ENCODE measurements at regions not wholly inside any gene's neighbourhood (a gene's known extent, or its start where the extent isn't known, plus 50 kb on each side); places are given as distances from the start of the nearest gene placed in this dataset.
"Not testable (repeated sequence)": the region's sequence is repeated elsewhere in the genome, so short reads cannot be mapped to it uniquely, and the experiment has no call there.

DNA sequence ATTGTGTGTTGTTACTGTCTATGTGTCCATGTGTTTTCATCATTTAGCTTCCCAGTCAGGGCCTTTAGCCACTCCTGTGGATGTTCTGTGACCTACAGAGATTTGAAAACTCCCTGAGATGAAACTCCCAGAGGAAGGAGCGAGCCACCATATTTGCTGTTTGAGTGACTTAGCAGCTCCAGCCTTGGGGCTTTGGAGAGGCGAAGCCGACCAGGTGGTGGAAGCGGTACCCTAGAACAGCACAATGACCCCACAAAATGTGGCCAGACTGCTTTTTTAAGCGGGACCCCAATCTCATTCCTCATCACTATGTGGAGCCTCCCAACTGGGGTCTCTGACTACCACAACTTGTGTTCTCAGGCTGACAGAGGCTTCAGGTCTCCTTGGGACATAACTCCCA, 323.9 kb upstream of the KCND2 start (continued):
- TF ChIP-seq STAT1 (IDR thresholded peaks at IDR 0.05; ENCODE audit: unreplicated experiment), result no peak

DNA sequence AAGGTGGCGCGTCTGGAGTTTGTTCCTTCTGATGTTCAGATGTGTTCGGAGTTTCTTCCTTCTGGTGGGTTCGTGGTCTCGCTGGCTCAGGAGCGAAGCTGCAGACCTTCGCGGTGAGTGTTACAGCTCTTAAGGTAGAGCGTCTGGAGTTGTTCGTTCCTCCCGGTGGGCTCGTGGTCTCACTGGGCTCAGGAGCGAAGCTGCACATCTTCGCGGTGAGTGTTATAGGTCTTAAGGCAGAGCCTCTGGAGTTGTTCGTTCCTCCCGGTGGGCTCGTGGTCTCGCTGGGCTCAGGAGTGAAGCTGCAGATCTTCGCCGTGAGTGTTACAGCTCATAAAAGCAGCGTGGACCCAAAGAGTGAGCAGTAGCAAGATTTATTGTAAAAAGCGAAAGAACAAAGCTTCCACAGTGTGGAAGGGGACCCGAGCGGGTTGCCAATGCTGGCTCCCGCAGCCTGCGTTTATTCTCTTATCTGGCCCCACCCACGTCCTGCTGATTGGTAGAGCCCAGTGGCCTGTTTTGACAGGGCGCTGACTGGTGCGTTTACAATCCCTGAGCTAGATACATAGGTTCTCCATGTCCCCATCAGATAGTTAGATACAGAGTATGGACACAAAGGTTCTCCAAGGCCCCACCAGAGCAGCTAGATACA, 322.5 kb upstream of the KCND2 start:
- not testable (repeated sequence) for H3K36me3 Mint-ChIP-seq (ENCODE audit: low read depth); H3K4me1 ChIP-seq (ENCODE audit: insufficient read depth); H3K4me3 ChIP-seq; DNase-seq (ENCODE audit: low spot score); H3K36me3 ChIP-seq (ENCODE audit: insufficient read depth); H3K27me3 Mint-ChIP-seq (ENCODE audit: insufficient read depth, low read depth, poor library complexity); H3K9me3 Mint-ChIP-seq; H3F3A ChIP-seq (replicated peaks; ENCODE audit: low read depth); ATAC-seq; H3K27me3 ChIP-seq (ENCODE audit: insufficient read depth); H3K79me2 ChIP-seq (replicated peaks; ENCODE audit: insufficient read depth); H3K4me1 Mint-ChIP-seq; H3K4me2 ChIP-seq; H3K9me2 ChIP-seq (ENCODE audit: insufficient read depth); H3K4me3 Mint-ChIP-seq; H4K20me1 ChIP-seq (replicated peaks; ENCODE audit: insufficient read depth); H3K27ac ChIP-seq (ENCODE audit: low read depth)
- 0 out of 2 replicates have a peak overlapping the region, but pooled peaks have one; percentile 40 for H2AFZ ChIP-seq
- H3K27ac Mint-ChIP-seq, result peak overlapping the region; percentile 51; the same call in 1 of the 2 replicates

DNA sequence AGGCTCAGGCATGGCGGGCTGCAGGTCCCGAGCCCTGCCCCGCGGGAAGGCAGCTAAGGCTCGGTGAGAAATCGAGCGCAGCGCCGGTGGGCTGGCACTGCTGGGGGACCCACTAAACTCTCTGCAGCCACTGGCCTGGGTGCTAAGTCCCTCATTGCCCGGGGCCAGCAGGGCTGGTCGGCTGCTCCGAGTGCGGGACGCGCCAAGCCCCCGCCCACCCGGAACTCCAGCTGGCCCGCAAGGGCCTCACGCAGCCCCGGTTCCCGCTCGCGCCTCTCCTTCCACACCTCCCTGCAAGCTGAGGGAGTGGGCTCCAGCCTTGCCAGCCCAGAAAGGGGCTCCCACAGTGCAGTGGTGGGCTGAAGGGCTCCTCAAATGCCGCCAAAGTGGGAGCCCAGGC, 321.4 kb upstream of the KCND2 start:
- H3K27ac Mint-ChIP-seq; H3K4me1 Mint-ChIP-seq; H3K36me3 Mint-ChIP-seq (ENCODE audit: low read depth); H3K36me3 ChIP-seq (ENCODE audit: insufficient read depth); H3K27ac ChIP-seq (ENCODE audit: low read depth); H3K9me2 ChIP-seq (ENCODE audit: insufficient read depth); H3K79me2 ChIP-seq (replicated peaks; ENCODE audit: insufficient read depth); H3K4me1 ChIP-seq (ENCODE audit: insufficient read depth); H4K20me1 ChIP-seq (replicated peaks; ENCODE audit: insufficient read depth); H3K27me3 Mint-ChIP-seq (ENCODE audit: insufficient read depth, low read depth, poor library complexity); DNase-seq (ENCODE audit: low spot score); H3K9me3 Mint-ChIP-seq; H3F3A ChIP-seq (replicated peaks; ENCODE audit: low read depth); H3K4me3 Mint-ChIP-seq; H3K27me3 ChIP-seq (ENCODE audit: insufficient read depth); H3K4me3 ChIP-seq; H2AFZ ChIP-seq; H3K4me2 ChIP-seq; ATAC-seq: not testable (repeated sequence)

DNA sequence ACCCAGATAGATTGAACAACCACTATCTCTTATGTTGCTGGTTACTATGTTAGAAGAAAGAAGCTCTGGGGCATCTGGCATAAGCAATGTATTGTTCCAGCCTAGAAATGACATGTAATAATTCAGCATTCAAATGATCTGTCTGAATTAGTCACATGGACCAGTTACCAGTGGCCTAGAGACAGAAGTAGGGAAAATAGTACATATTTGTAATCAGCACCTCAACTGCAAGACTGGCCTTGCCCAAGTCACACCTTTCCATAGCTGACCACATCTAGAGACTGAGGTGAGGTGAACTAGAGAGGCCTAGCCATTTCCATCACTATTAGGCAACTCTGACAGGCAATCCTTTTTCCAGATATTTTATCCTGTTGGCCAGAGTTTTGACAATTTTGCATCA, 315.6 kb upstream of the KCND2 start:
- Histone ChIP-seq H3K9me2 (ENCODE audit: insufficient read depth) (no peaks in the 10 kb centered on the region), H4K20me1 (replicated peaks; ENCODE audit: insufficient read depth) (no peaks in the 10 kb centered on the region)
- no peaks in the 10 kb centered on the region for H3K9me3 Mint-ChIP-seq

More for the DNA sequence above, 315.6 kb upstream of the KCND2 start:
- TF ChIP-seq CREB1 (CRISPR knock-in tag; IDR thresholded peaks at IDR 0.05; ENCODE audit: low read depth) (no peak), ZNF331 (CRISPR knock-in tag; IDR thresholded peaks at IDR 0.05; ENCODE audit: low read depth) (no peak), EZH2phosphoT487 (IDR thresholded peaks at IDR 0.05; ENCODE audit: unreplicated experiment) (no peak), STAT1 (IDR thresholded peaks at IDR 0.05; ENCODE audit: unreplicated experiment) (no peak), EZH2 (IDR thresholded peaks at IDR 0.05; ENCODE audit: low read depth, unreplicated experiment) (no peak)
- TF ChIP-seq, protein P1, sequence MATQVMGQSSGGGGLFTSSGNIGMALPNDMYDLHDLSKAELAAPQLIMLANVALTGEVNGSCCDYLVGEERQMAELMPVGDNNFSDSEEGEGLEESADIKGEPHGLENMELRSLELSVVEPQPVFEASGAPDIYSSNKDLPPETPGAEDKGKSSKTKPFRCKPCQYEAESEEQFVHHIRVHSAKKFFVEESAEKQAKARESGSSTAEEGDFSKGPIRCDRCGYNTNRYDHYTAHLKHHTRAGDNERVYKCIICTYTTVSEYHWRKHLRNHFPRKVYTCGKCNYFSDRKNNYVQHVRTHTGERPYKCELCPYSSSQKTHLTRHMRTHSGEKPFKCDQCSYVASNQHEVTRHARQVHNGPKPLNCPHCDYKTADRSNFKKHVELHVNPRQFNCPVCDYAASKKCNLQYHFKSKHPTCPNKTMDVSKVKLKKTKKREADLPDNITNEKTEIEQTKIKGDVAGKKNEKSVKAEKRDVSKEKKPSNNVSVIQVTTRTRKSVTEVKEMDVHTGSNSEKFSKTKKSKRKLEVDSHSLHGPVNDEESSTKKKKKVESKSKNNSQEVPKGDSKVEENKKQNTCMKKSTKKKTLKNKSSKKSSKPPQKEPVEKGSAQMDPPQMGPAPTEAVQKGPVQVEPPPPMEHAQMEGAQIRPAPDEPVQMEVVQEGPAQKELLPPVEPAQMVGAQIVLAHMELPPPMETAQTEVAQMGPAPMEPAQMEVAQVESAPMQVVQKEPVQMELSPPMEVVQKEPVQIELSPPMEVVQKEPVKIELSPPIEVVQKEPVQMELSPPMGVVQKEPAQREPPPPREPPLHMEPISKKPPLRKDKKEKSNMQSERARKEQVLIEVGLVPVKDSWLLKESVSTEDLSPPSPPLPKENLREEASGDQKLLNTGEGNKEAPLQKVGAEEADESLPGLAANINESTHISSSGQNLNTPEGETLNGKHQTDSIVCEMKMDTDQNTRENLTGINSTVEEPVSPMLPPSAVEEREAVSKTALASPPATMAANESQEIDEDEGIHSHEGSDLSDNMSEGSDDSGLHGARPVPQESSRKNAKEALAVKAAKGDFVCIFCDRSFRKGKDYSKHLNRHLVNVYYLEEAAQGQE (IDR thresholded peaks at IDR 0.05; ENCODE audit: unreplicated experiment), result no peak
- TF ChIP-seq, protein P2, sequence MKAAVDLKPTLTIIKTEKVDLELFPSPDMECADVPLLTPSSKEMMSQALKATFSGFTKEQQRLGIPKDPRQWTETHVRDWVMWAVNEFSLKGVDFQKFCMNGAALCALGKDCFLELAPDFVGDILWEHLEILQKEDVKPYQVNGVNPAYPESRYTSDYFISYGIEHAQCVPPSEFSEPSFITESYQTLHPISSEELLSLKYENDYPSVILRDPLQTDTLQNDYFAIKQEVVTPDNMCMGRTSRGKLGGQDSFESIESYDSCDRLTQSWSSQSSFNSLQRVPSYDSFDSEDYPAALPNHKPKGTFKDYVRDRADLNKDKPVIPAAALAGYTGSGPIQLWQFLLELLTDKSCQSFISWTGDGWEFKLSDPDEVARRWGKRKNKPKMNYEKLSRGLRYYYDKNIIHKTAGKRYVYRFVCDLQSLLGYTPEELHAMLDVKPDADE (IDR thresholded peaks at IDR 0.05), result no peak
- Histone ChIP-seq H3K4me2 (no peak overlapping the region), H3K27me3 (ENCODE audit: insufficient read depth) (no peaks in the 10 kb centered on the region), H3F3A (replicated peaks; ENCODE audit: low read depth) (no peaks in the 10 kb centered on the region), H3K79me2 (replicated peaks; ENCODE audit: insufficient read depth) (no peaks in the 10 kb centered on the region), H3K36me3 (ENCODE audit: insufficient read depth) (no peaks in the 10 kb centered on the region), H3K4me1 (ENCODE audit: insufficient read depth) (no peaks in the 10 kb centered on the region), H3K4me3 (no peak overlapping the region), H3K27ac (ENCODE audit: low read depth) (no peak overlapping the region), H2AFZ (no peak overlapping the region)
- Mint-ChIP-seq H3K4me3 (no peak overlapping the region), H3K36me3 (ENCODE audit: low read depth) (no peaks in the 10 kb centered on the region), H3K27me3 (ENCODE audit: insufficient read depth, low read depth, poor library complexity) (no peaks in the 10 kb centered on the region), H3K4me1 (0 out of 3 replicates have a peak, but pooled peaks cover 2% of the 10 kb centered on the region), H3K27ac (no peak overlapping the region)
- no peak for ATAC-seq
- no peak for DNase-seq (ENCODE audit: low spot score)

Measured in GM23338 (cell line).